SU-DHL-6 (cell line): ENCODE measurements at regions not wholly inside any gene's neighbourhood (a gene's known extent, or its start where the extent isn't known, plus 50 kb on each side); places are given as distances from the start of the nearest gene placed in this dataset.

Experiments
- H2AFZ ChIP-seq: fragments of 200-600 bp; sonication (generic); 2 replicates; pipeline ENCODE4 v1.6.1; 2014; ENCODE audit warnings: low read depth, mild to moderate bottlenecking, moderate library complexity, mixed read lengths, antibody characterized with exemption, low read length; ENCODE audit not compliant: severe bottlenecking
- H3F3A ChIP-seq: fragments of 200-600 bp; shearing (Covaris generic); 2 replicates; pipeline ENCODE4 v1.6.0; 2016; ENCODE audit warnings: antibody characterized with exemption, mild to moderate bottlenecking; ENCODE audit not compliant: insufficient read depth
- H3K27ac ChIP-seq: fragments of 200-600 bp; sonication (generic); 2 replicates; pipeline ENCODE4 v1.5.1; 2016; ENCODE audit warnings: low read depth, mild to moderate bottlenecking, low read length, moderate library complexity, mixed read lengths
- H3K27me3 ChIP-seq: fragments of 200-600 bp; sonication (generic), shearing (Covaris generic); 2 replicates; pipeline ENCODE4 v1.6.0; 2014; ENCODE audit warnings: mild to moderate bottlenecking, low read length
- H3K36me3 ChIP-seq: fragments of 200-600 bp; sonication (generic); 2 replicates; pipeline ENCODE4 v1.6.1; 2014; ENCODE audit warnings: mild to moderate bottlenecking, low read length, mixed read lengths
- H3K4me2 ChIP-seq: fragments of 300-600, 200-600 bp; shearing (Covaris generic), sonication (generic); 2 replicates; pipeline ENCODE4 v1.6.0; 2014; ENCODE audit warnings: low read length, low read depth, mild to moderate bottlenecking; ENCODE audit not compliant: poor library complexity, severe bottlenecking
- H3K4me3 ChIP-seq: fragments of 200-600 bp; sonication (generic); 2 replicates; pipeline ENCODE4 v1.5.1; 2014; ENCODE audit warnings: antibody characterized with exemption, low read length, mild to moderate bottlenecking, mixed read lengths; ENCODE audit not compliant: insufficient read depth, poor library complexity, severe bottlenecking
- H3K79me2 ChIP-seq: fragments of 200-600 bp; sonication (generic); 2 replicates; pipeline ENCODE4 v1.6.1; 2014; ENCODE audit warnings: mild to moderate bottlenecking, low read length, moderate library complexity; ENCODE audit not compliant: insufficient read depth
- H3K9ac ChIP-seq: fragments of 200-600 bp; sonication (generic); 2 replicates; pipeline ENCODE4 v1.7.0; 2014; ENCODE audit warnings: mild to moderate bottlenecking, low read length
- H3K9me2 ChIP-seq: fragments of 200-600 bp; sonication (generic); replicated peaks from 2 replicates; pipeline ENCODE4 v1.6.1; 2014; ENCODE audit warnings: low read length; ENCODE audit not compliant: insufficient read depth
- H3K9me3 ChIP-seq: fragments of 200-600 bp; sonication (generic); 2 replicates; pipeline ENCODE4 v1.6.1; 2014; ENCODE audit warnings: low read length, mixed read lengths; ENCODE audit not compliant: insufficient read depth
- H4K20me1 ChIP-seq: fragments of 200-600 bp; sonication (generic); 2 replicates; pipeline ENCODE4 v1.6.1; 2014; ENCODE audit warnings: low read depth, mild to moderate bottlenecking, antibody characterized with exemption, low read length, moderate library complexity, mixed read lengths
- CTCF ChIP-seq: fragments of 200-600 bp; sonication (generic); IDR thresholded peaks from one replicate; pipeline ENCODE4 v1.5.1; 2017; ENCODE audit warnings: antibody characterized with exemption, mild to moderate bottlenecking, low read length, moderate library complexity; ENCODE audit not compliant: insufficient read depth, poor library complexity, severe bottlenecking
- EZH2phosphoT487 ChIP-seq: fragments of 200-600 bp; sonication (generic), shearing (Covaris generic); conservative IDR thresholded peaks from 2 replicates; pipeline ENCODE4 v1.6.1; 2018; ENCODE audit warnings: mild to moderate bottlenecking, antibody characterized with exemption, low read length, moderate library complexity, mixed read lengths

GRCh38 chr2:150618245-150618895 lies 130.9 kb upstream of the RND3 start:
- Histone ChIP-seq H3K79me2 (no peaks in the 10 kb centered on the region), H3F3A (no peaks in the 10 kb centered on the region), H3K36me3 (no peaks in the 10 kb centered on the region), H2AFZ (no peak overlapping the region), H3K9me2 (no peaks in the 10 kb centered on the region), H3K4me3 (no peak overlapping the region), H4K20me1 (no peaks in the 10 kb centered on the region), H3K27me3 (no peaks in the 10 kb centered on the region), H3K9me3 (no peaks in the 10 kb centered on the region), H3K4me2 (no peak overlapping the region), H3K27ac (no peak overlapping the region), H3K9ac (no peak overlapping the region)
- TF ChIP-seq CTCF (no peak), EZH2phosphoT487 (no peak)

GRCh38 chr2:150617351-150617978 lies 130.0 kb upstream of the RND3 start:
- Histone ChIP-seq H2AFZ (no peak overlapping the region), H3K4me3 (no peak overlapping the region), H3K79me2 (no peaks in the 10 kb centered on the region), H3K9me3 (no peaks in the 10 kb centered on the region), H3K4me2 (no peak overlapping the region), H3K9ac (no peak overlapping the region), H3K27me3 (no peaks in the 10 kb centered on the region), H3F3A (no peaks in the 10 kb centered on the region), H4K20me1 (no peaks in the 10 kb centered on the region), H3K36me3 (no peaks in the 10 kb centered on the region), H3K9me2 (no peaks in the 10 kb centered on the region), H3K27ac (no peak overlapping the region)
- TF ChIP-seq EZH2phosphoT487 (no peak), CTCF (no peak)

- Histone ChIP-seq H3K27me3 (no peaks in the 10 kb centered on the region), H3F3A (no peaks in the 10 kb centered on the region), H3K36me3 (no peaks in the 10 kb centered on the region), H3K9me2 (no peaks in the 10 kb centered on the region), H3K79me2 (no peaks in the 10 kb centered on the region), H3K4me3 (no peak overlapping the region), H3K4me2 (no peak overlapping the region), H3K9me3 (no peaks in the 10 kb centered on the region), H3K9ac (no peak overlapping the region), H2AFZ (no peak overlapping the region), H3K27ac (no peak overlapping the region), H4K20me1 (no peaks in the 10 kb centered on the region)
- TF ChIP-seq EZH2phosphoT487 = no peak
- TF ChIP-seq CTCF = no peak
Observed at GRCh38 chr2:150612957-150613710, 125.7 kb upstream of the RND3 start.
